ENCODE measurements at regions not wholly inside any gene's neighbourhood (a gene's known extent, or its start where the extent isn't known, plus 50 kb on each side); places are given as distances from the start of the nearest gene placed in this dataset.

DNA sequence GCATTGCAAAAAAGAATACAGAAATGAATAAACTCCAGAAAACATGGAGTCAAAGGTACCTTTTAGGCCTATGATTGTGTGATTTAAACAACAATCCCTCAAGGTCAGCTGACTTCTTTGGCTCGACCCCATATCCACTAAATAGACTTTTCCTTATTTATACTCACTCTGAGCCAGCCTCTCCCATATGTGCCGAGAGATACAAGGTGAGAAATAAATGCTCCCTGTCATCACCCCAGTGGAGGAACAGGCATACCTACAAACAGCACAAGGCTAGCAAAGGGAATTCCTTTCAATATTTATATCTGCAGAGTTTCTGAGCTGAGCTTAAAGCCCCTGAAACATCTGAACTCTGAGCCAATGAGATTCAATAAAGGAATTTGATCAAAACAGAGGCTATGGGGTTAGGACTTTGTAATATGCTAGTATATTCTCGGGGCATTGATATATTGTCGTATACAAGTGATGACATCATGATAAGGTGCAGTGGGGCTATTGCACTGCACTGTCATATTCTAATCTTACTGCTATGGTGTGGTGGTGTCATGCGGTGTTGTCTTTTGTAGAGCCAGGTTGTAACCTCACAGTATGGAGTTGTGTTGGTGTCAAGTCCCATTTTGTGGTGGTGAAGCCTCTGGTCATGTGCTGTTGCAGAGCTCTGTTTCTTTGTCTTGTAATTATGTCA is 56.0 kb upstream of the GALNT18 start:
- no peak for ATAC-seq
- Histone ChIP-seq H3K4me1 (no peaks in the 10 kb centered on the region), H3K4me3 (no peak overlapping the region), H3K4me2 (no peak overlapping the region), H3K27ac (no peak overlapping the region), H3K9me3 (no peaks in the 10 kb centered on the region)
- 32% methylated on average over 5 of the region's 5 CpGs for WGBS (ENCODE audit: missing lambda C conversion rate)
- DNase-seq (ENCODE audit: low read depth in 1 of 2, low spot score in 1 of 2), result no peak
- ChIA-PET POLR2A (no interaction called here), CTCF (interaction anchor here (0.6 to 1.1 kb wide), 2 partner anchors 14 to 181 kb away, joined by 3 read pairs; no protein-coding TSS in a partner anchor)
- no peak for FAIRE-seq
- no peak for TF ChIP-seq HOXA7 (CRISPR knock-in tag; IDR thresholded peaks at IDR 0.05)
- no peak for TF ChIP-seq SREBF2 (IDR thresholded peaks at IDR 0.05)

GRCh38 chr11:11675671-11676181 is 53.9 kb upstream of the GALNT18 start:
- H3K4me1 ChIP-seq, result no peaks in the 10 kb centered on the region
- CTCF ChIA-PET, result no interaction called here
- H3K9me3 ChIP-seq, result no peaks in the 10 kb centered on the region
- DNase-seq (ENCODE audit: low read depth in 1 of 2, low spot score in 1 of 2), result no peak
- H3K27ac ChIP-seq, result no peak overlapping the region
- H3K4me2 ChIP-seq, result no peak overlapping the region
- no peak overlapping the region for H3K4me3 ChIP-seq
- POLR2A ChIA-PET, result no interaction called here
- FAIRE-seq, result no peak
- WGBS (ENCODE audit: missing lambda C conversion rate), result 38% methylated on average over 4 of the region's 4 CpGs
- ATAC-seq, result no peak
- no peak for TF ChIP-seq HOXA7 (CRISPR knock-in tag; IDR thresholded peaks at IDR 0.05)
- TF ChIP-seq SREBF2 (IDR thresholded peaks at IDR 0.05), result no peak
- TF ChIP-seq, protein P1, sequence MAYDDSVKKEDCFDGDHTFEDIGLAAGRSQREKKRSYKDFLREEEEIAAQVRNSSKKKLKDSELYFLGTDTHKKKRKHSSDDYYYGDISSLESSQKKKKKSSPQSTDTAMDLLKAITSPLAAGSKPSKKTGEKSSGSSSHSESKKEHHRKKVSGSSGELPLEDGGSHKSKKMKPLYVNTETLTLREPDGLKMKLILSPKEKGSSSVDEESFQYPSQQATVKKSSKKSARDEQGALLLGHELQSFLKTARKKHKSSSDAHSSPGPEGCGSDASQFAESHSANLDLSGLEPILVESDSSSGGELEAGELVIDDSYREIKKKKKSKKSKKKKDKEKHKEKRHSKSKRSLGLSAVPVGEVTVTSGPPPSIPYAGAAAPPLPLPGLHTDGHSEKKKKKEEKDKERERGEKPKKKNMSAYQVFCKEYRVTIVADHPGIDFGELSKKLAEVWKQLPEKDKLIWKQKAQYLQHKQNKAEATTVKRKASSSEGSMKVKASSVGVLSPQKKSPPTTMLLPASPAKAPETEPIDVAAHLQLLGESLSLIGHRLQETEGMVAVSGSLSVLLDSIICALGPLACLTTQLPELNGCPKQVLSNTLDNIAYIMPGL (CRISPR knock-in tag; IDR thresholded peaks at IDR 0.05; ENCODE audit: borderline replicate concordance), result no peak
- no peak for TF ChIP-seq NR3C1 (IDR thresholded peaks at IDR 0.05)
- TF ChIP-seq EHF (CRISPR knock-in tag; IDR thresholded peaks at IDR 0.05), result no peak
- no peak for TF ChIP-seq FOSL2 (IDR thresholded peaks at IDR 0.05)
- TF ChIP-seq FOSL2 (CRISPR knock-in tag; IDR thresholded peaks at IDR 0.05), result no peak
- no peak for TF ChIP-seq RFX5 (IDR thresholded peaks at IDR 0.05)

DNA sequence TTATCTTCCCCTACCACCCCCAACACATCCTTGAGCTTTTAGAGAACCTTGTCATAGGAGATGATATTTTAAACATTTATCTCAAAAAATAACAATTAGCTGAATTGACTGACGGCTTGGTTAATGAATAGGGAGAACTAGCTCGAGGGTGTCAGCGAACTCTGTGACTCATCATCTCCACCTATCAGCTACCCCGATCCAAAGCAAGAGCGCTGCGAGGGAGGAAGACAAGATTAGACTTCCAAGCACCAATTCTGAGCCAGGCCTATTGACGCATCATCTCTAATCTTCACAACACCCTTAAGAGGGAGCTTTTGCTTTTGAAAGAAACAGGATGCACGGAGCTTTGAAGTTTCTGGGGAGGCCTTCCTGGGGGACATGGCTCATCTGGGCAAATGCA is 51.0 kb upstream of the GALNT18 start:
- no peak for FAIRE-seq
- Histone ChIP-seq H3K4me1 (no peaks in the 10 kb centered on the region), H3K9me3 (peaks cover under 1% of the 10 kb centered on the region; the same call in 1 of the 3 replicates), H3K27ac (no peak overlapping the region), H3K4me3 (no peak overlapping the region), H3K4me2 (no peak overlapping the region)
- ChIA-PET POLR2A (no interaction called here), CTCF (interaction anchor here (0.7 to 1.5 kb wide), 4 partner anchors 8 to 114 kb away, joined by 3 to 4 read pairs (median 4); no protein-coding TSS in a partner anchor)
- no peak for TF ChIP-seq TFCP2L1 (CRISPR knock-in tag; IDR thresholded peaks at IDR 0.05)
- TF ChIP-seq RCOR1 (IDR thresholded peaks at IDR 0.05; ENCODE audit: low read depth, low read length), result no peak
- TF ChIP-seq MAZ (IDR thresholded peaks at IDR 0.05; ENCODE audit: borderline replicate concordance, low read depth, low read length), result no peak
- no peak for ATAC-seq
- no peak for DNase-seq (ENCODE audit: low read depth in 1 of 2, low spot score in 1 of 2)
- WGBS (ENCODE audit: missing lambda C conversion rate), result 46% methylated on average over 8 of the region's 8 CpGs

DNA sequence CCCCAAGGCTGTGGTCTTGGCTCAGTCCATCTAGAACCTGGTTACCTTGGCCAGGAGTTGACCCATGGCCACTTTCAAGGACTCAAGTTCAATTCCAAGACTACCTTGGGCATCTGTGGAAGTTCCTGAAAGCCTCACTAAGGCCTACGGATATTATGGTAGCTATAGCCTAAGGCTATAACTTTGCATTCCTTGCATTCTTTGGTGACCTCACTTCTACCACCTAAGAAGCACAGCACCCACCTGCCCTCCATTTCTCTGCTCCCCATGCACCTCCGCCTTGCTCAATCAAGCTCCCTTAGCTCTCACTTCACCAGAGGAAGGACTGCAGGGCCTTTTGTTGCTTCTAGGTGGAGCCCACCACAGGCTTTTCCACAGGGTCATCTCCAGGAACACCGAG is 50.3 kb upstream of the GALNT18 start:
- H3K4me3 ChIP-seq, result no peak overlapping the region
- no peak overlapping the region for H3K4me2 ChIP-seq
- ATAC-seq, result no peak
- ChIA-PET CTCF (interaction anchor here (0.7 to 1.5 kb wide), 3 partner anchors 9 to 115 kb away, joined by 3 to 4 read pairs (median 4); no protein-coding TSS in a partner anchor), POLR2A (no interaction called here)
- no peak for FAIRE-seq
- no peak for TF ChIP-seq CHD2 (IDR thresholded peaks at IDR 0.05; ENCODE audit: low read length, partially characterized antibody)
- no peak for TF ChIP-seq PHF8 (IDR thresholded peaks at IDR 0.05; ENCODE audit: borderline replicate concordance, low read depth)
- TF ChIP-seq CEBPB (IDR thresholded peaks at IDR 0.05), result no peak
- no peak for TF ChIP-seq KDM5A (IDR thresholded peaks at IDR 0.05)
- WGBS (ENCODE audit: missing lambda C conversion rate), result 60% methylated on average over 3 of the region's 3 CpGs
- H3K27ac ChIP-seq, result no peak overlapping the region
- DNase-seq (ENCODE audit: low read depth in 1 of 2, low spot score in 1 of 2), result no peak
- no peaks in the 10 kb centered on the region for H3K4me1 ChIP-seq
- H3K9me3 ChIP-seq, result peaks cover 7% of the 10 kb centered on the region

Small RNAs in the stretch of these regions (small RNA-seq; reads per million reads assigned to genes)
- 0 reads per million in 6 experiments for gene MIR8070

All from A549 (cell line).